Hematopoietic multipotent progenitor cell (in vitro differentiated cells): ENCODE measurements at regions not wholly inside any gene's neighbourhood (a gene's known extent, or its start where the extent isn't known, plus 50 kb on each side); places are given as distances from the start of the nearest gene placed in this dataset.

Source experiments
- DNase-seq, 3 donors: peaks; one replicate each; pipeline ENCODE4 v3.0.0-alpha.2; 2011 to 2015; ENCODE audit warnings: low read depth in 2 of 3, low spot score in 2 of 3

GRCh38 chr2:177314722-177315264 lies 50.3 kb upstream of the NFE2L2 start:
- no peak for DNase-seq

GRCh38 chr2:177315364-177315763 lies 50.8 kb upstream of the NFE2L2 start:
- no peak for DNase-seq

- no peak for DNase-seq
These were observed 52.2 kb upstream of the NFE2L2 start for GRCh38 chr2:177316756-177317155.

GRCh38 chr2:177317443-177317842 lies 52.9 kb upstream of the NFE2L2 start:
- DNase-seq = no peak

- DNase-seq = no peak
These were observed 53.3 kb upstream of the NFE2L2 start for GRCh38 chr2:177317857-177318256.

- no peak for DNase-seq
These were observed 54.1 kb upstream of the NFE2L2 start for GRCh38 chr2:177318613-177319012.

- no peak for DNase-seq
These were observed 56.1 kb upstream of the NFE2L2 start for GRCh38 chr2:177320596-177320995.

GRCh38 chr2:177322801-177323261 lies 58.3 kb upstream of the NFE2L2 start:
- no peak for DNase-seq

GRCh38 chr2:177324797-177325196 lies 60.3 kb upstream of the NFE2L2 start:
- DNase-seq = no peak

- DNase-seq = no peak
These were observed 61.0 kb upstream of the NFE2L2 start for GRCh38 chr2:177325554-177325953.

- no peak for DNase-seq
These were observed 61.5 kb upstream of the NFE2L2 start for GRCh38 chr2:177326005-177326404.

- no peak for DNase-seq
These were observed 62.1 kb upstream of the NFE2L2 start for GRCh38 chr2:177326591-177326990.

GRCh38 chr2:177327009-177327408 lies 62.5 kb upstream of the NFE2L2 start:
- DNase-seq = no peak

- DNase-seq = no peak
These were observed 63.5 kb upstream of the NFE2L2 start for GRCh38 chr2:177328056-177328455.

- no peak for DNase-seq
These were observed 63.5 kb upstream of the AGPS start for GRCh38 chr2:177329064-177329463.

- DNase-seq = no peak
These were observed 61.0 kb upstream of the AGPS start for GRCh38 chr2:177331466-177331997.

GRCh38 chr2:177332026-177332991 lies 60.3 kb upstream of the AGPS start:
- peak; percentile 29 to 89 (median 79) for DNase-seq

GRCh38 chr2:177332992-177333388 lies 59.6 kb upstream of the AGPS start:
- no peak for DNase-seq

GRCh38 chr2:177334940-177335543 lies 57.5 kb upstream of the AGPS start:
- DNase-seq = peak in 2 of 3 donors; percentile 44 to 66

- DNase-seq = no peak
These were observed 56.6 kb upstream of the AGPS start for GRCh38 chr2:177335917-177336450.

GRCh38 chr2:177338177-177338721 lies 54.3 kb upstream of the AGPS start:
- DNase-seq = no peak
